Smooth muscle cell (in vitro differentiated cells): ENCODE measurements at regions not wholly inside any gene's neighbourhood (a gene's known extent, or its start where the extent isn't known, plus 50 kb on each side); places are given as distances from the start of the nearest gene placed in this dataset.
"Not testable (repeated sequence)": the region's sequence is repeated elsewhere in the genome, so short reads cannot be mapped to it uniquely, and the experiment has no call there.

Source experiments
- DNase-seq: peaks from one replicate; lab custom pipeline; 2025; ENCODE audit not compliant: unreplicated experiment; lab: John Stamatoyannopoulos, UW
- H2AFZ ChIP-seq: fragments of 200-600 bp; sonication (generic); 2 replicates; pipeline ENCODE4 v1.6.0; 2016; ENCODE audit warnings: antibody characterized with exemption, low read depth, mild to moderate bottlenecking
- H3F3A ChIP-seq: fragments of 200-600 bp; sonication (generic); 2 replicates; pipeline ENCODE4 v1.6.0; 2017; ENCODE audit warnings: antibody characterized with exemption, low read depth
- H3K27ac ChIP-seq: fragments of 200-600 bp; sonication (generic); 2 replicates; pipeline ENCODE4 v1.5.1; 2016; ENCODE audit warnings: low read depth, mild to moderate bottlenecking
- H3K27me3 ChIP-seq: fragments of 200-600 bp; sonication (generic); 2 replicates; pipeline ENCODE4 v1.6.1; 2016; ENCODE audit warnings: low read depth, mild to moderate bottlenecking
- H3K36me3 ChIP-seq: fragments of 200-600 bp; sonication (generic); 2 replicates; pipeline ENCODE4 v1.5.1; 2016; ENCODE audit warnings: low read depth
- H3K4me1 ChIP-seq: fragments of 200-600 bp; sonication (generic); 2 replicates; pipeline ENCODE4 v1.5.1; 2016; ENCODE audit warnings: low read depth
- H3K4me2 ChIP-seq: fragments of 200-600 bp; sonication (generic); 2 replicates; pipeline ENCODE4 v1.6.0; 2016; ENCODE audit warnings: mild to moderate bottlenecking
- H3K4me3 ChIP-seq: fragments of 200-600 bp; sonication (generic); 2 replicates; pipeline ENCODE4 v1.5.1; 2016; ENCODE audit warnings: mild to moderate bottlenecking
- H3K79me2 ChIP-seq: fragments of 200-600 bp; sonication (generic); 2 replicates; pipeline ENCODE4 v1.6.0; 2016; ENCODE audit warnings: low read depth, mild to moderate bottlenecking
- H3K9ac ChIP-seq: fragments of 200-600 bp; sonication (generic); 2 replicates; pipeline ENCODE4 v1.6.0; 2016; ENCODE audit warnings: low read depth
- H3K9me3 ChIP-seq: fragments of 200-600 bp; sonication (generic); replicated peaks from 2 replicates; pipeline ENCODE4 v1.5.1; 2016; ENCODE audit warnings: low read depth
- H4K20me1 ChIP-seq: fragments of 200-600 bp; sonication (generic); 2 replicates; pipeline ENCODE4 v1.6.0; 2016; ENCODE audit warnings: low read depth
- WGBS: methylation state at CpG from one replicate; pipeline ENCODE4 v1.1.7; 2016; ENCODE audit warnings: low lambda C conversion rate; 5-methylcytosine and 5-hydroxymethylcytosine counted together
- TF ChIP-seq, protein P1 (sequence below): fragments of 200-600 bp; sonication (generic); IDR thresholded peaks from 2 replicates; pipeline ENCODE4 v1.5.1; 2017; ENCODE audit warnings: borderline replicate concordance, mild to moderate bottlenecking, antibody characterized with exemption; ENCODE audit not compliant: insufficient read depth, poor library complexity, severe bottlenecking

DNA sequence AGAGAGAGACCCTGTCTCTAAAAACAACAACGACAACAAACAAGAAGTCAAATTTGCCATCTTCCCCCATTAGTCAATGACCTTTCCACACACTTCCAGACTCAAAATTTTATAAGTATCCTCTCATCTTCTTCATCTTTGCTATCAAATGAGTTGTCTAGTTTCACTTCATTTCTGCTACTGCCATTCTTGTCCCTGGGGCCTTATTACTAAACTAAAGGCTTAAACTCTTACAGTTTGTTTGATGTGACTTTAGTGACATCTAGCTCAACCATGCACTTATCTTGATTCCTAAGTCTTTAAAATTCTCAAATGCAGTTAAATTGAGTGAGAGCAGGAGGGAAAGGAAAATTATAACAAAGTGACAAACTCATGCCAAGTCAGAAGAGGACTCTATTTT lies 271.8 kb upstream of the GK2 start:
- peak overlapping the region; percentile 34 for H2AFZ ChIP-seq
- no peak for DNase-seq
- no peak overlapping the region for H3K9ac ChIP-seq
- H3K4me2 ChIP-seq, result peak overlapping the region; percentile 22
- peaks cover 13% of the 10 kb centered on the region for H3F3A ChIP-seq
- H3K36me3 ChIP-seq, result no peaks in the 10 kb centered on the region
- TF ChIP-seq, protein P1, sequence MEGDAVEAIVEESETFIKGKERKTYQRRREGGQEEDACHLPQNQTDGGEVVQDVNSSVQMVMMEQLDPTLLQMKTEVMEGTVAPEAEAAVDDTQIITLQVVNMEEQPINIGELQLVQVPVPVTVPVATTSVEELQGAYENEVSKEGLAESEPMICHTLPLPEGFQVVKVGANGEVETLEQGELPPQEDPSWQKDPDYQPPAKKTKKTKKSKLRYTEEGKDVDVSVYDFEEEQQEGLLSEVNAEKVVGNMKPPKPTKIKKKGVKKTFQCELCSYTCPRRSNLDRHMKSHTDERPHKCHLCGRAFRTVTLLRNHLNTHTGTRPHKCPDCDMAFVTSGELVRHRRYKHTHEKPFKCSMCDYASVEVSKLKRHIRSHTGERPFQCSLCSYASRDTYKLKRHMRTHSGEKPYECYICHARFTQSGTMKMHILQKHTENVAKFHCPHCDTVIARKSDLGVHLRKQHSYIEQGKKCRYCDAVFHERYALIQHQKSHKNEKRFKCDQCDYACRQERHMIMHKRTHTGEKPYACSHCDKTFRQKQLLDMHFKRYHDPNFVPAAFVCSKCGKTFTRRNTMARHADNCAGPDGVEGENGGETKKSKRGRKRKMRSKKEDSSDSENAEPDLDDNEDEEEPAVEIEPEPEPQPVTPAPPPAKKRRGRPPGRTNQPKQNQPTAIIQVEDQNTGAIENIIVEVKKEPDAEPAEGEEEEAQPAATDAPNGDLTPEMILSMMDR, result no peak
- H3K79me2 ChIP-seq, result no peaks in the 10 kb centered on the region
- no peaks in the 10 kb centered on the region for H4K20me1 ChIP-seq
- H3K9me3 ChIP-seq, result no peaks in the 10 kb centered on the region
- no peaks in the 10 kb centered on the region for H3K4me1 ChIP-seq
- H3K4me3 ChIP-seq, result no peak overlapping the region
- no peaks in the 10 kb centered on the region for H3K27me3 ChIP-seq
- WGBS, result 46% methylated on average over 1 of the region's 1 CpG
- H3K27ac ChIP-seq, result peak overlapping the region; percentile 66

DNA sequence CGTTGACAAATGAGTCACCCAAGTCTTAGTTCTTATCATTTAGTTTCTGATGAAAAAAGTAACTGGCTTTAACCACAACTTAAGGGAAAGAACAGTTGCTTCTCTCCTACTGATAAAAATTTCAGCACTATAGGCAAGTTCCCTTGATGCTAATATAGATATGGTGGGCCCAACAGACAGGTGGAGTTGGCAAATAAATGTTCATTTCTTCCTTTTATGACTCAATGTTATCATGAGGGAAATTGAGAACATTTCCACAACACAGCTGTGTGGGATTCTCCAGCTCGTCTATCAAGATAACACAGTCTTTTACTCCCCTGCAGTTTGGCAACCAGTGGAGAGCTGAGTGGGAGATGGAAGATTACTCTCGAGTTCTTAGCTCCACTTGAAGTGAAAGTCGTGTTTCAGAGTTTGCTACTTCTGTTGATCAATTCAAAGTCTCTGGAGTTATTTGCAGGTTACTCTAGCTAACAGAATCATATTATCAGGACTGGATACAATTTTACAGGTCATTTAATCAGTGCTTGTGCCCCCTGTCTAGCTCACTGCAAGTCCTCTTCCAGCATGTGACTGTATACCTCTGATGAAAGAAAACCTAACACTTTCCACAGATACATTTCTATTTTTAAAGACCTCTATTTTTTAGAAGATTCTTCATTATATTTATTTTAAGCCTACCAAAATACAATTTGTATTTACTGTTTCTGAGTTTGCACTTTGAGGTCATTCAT lies 270.6 kb upstream of the GK2 start:
- DNase-seq, result no peak
- H3K4me3 ChIP-seq, result no peak overlapping the region
- WGBS, result 22% methylated on average over 4 of the region's 4 CpGs
- no peaks in the 10 kb centered on the region for H3K79me2 ChIP-seq
- peak overlapping the region; percentile 52 for H3K4me2 ChIP-seq
- no peaks in the 10 kb centered on the region for H3K36me3 ChIP-seq
- no peak overlapping the region for H2AFZ ChIP-seq
- H3F3A ChIP-seq, result peaks cover 13% of the 10 kb centered on the region
- no peaks in the 10 kb centered on the region for H3K9me3 ChIP-seq
- no peaks in the 10 kb centered on the region for H3K27me3 ChIP-seq
- TF ChIP-seq, protein P1, result no peak
- peak overlapping the region; percentile 66 for H3K27ac ChIP-seq
- no peaks in the 10 kb centered on the region for H4K20me1 ChIP-seq
- H3K9ac ChIP-seq, result no peak overlapping the region
- no peaks in the 10 kb centered on the region for H3K4me1 ChIP-seq

DNA sequence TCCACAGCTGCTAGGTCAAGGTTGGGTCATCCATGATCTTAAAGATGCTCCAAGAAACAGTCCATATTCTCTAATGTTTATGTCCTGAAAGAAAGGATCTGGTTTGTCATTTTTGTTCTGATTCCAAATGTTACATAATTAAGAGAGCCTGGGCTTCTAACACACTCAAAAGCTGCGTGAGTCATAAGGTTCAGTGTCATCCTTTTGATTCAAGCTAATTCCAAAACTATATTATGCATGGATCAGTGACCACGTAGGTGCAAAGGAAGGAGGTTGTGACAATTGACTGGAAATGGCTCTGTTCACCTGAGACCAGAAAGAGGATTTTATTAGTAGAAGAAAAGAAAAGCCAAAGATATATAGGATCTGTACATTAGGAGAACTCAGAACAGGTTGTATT lies 268.7 kb upstream of the GK2 start:
- TF ChIP-seq, protein P1, result no peak
- Histone ChIP-seq H3K4me1 (no peaks in the 10 kb centered on the region), H3K4me2 (peak overlapping the region; percentile 52), H3K79me2 (no peaks in the 10 kb centered on the region), H4K20me1 (no peaks in the 10 kb centered on the region), H3K36me3 (no peaks in the 10 kb centered on the region), H3K4me3 (no peak overlapping the region), H3K9me3 (peaks cover 4% of the 10 kb centered on the region), H3K27ac (peak overlapping the region; percentile 66), H3F3A (peaks cover 13% of the 10 kb centered on the region), H2AFZ (no peak overlapping the region), H3K27me3 (no peaks in the 10 kb centered on the region), H3K9ac (no peak overlapping the region)
- WGBS, result 44% methylated on average over 2 of the region's 2 CpGs
- no peak for DNase-seq

DNA sequence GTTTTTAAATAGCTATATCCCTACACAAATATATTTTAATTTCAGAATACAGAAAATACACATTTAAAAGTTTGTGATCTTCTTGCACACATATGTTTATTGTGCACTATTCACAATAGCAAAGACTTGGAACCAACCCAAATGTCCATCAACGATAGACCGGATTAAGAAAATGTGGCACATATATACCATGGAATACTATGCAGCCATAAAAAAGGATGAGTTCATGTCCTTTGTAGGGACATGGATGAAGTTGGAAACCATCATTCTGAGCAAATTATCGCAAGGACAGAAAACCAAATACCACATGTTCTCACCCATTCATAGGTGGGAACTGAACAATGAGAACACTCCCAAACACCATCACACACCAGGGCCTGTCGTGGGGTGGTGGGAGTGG lies 266.9 kb upstream of the GK2 start:
- DNase-seq, H3K36me3 ChIP-seq, H3K27me3 ChIP-seq, H3K4me3 ChIP-seq, H3K79me2 ChIP-seq, H2AFZ ChIP-seq, H3K9me3 ChIP-seq, H3K4me2 ChIP-seq, H3K27ac ChIP-seq, H3K9ac ChIP-seq, H3K4me1 ChIP-seq, H4K20me1 ChIP-seq: not testable (repeated sequence)
- WGBS, result 96% methylated on average over 4 of the region's 4 CpGs
- H3F3A ChIP-seq, result peaks cover 13% of the 10 kb centered on the region
